ENCODE measurements at regions not wholly inside any gene's neighbourhood (a gene's known extent, or its start where the extent isn't known, plus 50 kb on each side); places are given as distances from the start of the nearest gene placed in this dataset.

DNA sequence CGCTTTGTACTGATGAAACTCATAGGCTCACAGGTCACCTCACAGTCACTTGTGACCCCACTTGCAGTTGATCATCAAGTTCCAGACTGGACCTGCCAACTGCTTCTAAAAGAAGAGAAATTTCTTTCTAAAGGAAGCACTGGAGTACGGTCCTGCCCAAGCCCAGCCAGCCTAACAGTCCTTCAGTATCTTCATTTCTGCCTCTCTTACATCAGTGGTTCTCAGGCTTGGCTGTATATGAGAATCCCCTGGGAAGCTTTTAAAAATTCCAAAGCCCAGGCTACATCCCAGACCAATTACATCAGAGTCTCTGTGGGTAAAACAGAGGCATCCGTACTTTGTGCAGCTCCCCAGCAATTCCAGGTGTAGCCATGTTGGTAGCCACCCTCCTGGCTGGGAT is 282.1 kb downstream of the NFIB start:
- no peak for DNase-seq (ENCODE audit: low spot score)

DNA sequence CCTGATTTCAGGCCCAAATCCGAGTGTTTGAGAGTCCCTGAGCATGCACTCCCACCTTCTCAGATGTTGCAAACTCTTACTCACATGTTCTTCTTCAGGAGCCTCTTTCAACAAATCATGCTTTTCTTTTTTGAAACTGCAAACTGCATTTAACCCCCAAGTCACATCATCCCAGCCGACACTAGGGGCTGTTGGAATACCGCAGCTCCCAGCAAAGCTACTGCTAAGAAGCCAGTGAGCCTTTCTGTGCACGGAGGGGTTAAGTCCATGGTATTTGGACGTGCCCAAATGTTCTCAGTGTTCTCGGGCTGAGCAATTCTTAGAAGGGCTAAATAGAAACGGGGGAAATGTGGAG is 282.9 kb downstream of the NFIB start:
- DNase-seq (ENCODE audit: low spot score) = no peak

DNA sequence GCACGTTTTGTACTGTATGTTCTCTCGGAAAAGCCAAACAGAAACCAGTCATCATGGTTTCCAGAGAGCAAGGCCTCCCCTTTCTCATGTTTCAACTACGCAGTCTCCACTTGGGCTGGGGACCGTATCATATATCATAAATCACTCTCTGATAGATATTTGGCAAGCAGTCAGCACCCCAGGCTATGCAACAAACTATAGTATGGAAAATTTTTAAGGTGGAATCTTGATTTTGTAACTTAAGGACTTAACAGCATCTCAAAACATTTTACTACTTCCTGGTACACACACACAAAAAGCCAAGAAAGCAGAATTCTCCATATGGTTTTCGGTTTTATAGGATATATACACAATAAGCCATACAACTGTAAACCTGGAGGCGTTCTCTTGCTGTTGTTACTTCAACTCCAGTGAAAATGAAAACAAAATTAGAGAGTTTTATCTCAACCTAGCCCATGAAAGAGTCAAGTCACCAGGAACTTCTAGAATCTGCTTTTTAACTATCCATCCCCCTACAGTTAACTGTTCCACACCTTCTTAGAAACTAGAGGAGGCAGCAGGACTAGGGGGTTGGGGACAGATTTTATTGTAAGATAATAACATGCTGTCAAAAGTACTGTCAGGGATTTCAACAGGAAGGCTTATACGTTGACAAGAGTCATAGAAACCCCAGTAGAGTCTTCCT is 283.4 kb downstream of the NFIB start:
- no peak for DNase-seq (ENCODE audit: low spot score)

DNA sequence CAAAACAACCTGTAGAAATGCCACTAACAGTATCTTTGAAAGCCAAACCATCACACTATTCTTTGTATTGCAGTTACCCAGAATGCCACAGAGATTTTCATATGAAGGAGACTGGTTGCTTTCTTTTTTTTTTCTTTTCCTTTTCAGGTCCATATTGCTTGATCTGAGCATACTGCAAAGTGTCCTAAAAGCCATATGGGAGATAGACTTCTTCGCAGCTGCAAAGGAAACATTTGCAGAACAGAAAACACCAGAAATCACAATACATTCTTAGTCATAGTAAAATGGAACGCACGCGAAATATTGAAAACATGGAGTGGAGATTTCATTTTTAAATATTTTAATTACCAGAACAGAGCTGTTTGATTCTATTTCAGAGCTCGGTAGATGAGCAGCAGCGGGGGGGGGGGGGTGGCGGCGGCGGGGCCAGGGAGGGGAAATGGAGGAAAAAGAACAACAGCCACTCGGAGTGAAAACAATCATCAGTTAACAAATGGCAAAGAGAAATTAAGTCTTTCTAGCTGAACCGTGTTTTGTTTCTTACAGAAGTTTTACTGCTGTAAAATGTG is 284.1 kb downstream of the NFIB start:
- no peak for DNase-seq (ENCODE audit: low spot score)

DNA sequence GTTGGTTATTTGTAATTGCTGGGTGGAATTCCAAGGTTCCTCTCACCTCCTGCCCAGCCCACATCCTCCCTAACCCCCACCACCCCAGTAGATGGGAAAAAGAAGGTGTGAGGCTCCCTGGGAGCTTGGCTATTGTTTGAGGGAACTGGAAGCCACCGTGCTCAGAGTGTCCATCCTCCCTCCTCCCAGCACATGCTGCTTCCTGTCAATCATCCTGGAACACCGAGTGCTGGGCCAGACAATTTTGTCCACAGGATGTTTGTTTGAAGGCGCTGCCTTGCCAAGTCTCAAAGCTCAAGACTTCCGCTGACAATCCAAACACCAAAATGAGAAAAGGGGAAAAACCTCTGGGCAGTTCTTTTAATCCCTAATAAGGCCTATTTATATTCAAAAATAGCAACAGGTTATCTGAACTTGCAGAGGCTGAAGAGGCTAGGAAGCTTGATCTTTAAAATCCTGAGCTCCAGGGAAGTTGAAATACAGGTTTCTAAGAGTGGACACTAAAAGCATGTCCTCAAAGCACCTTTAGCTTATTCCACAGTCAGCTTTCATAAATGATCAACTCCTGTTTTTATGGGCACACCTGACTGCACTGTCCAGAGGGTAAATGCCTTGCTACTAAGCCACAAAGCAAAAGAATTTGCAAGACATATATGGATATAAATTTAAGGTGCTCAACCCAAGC is 286.7 kb downstream of the NFIB start:
- DNase-seq (ENCODE audit: low spot score) = no peak

DNA sequence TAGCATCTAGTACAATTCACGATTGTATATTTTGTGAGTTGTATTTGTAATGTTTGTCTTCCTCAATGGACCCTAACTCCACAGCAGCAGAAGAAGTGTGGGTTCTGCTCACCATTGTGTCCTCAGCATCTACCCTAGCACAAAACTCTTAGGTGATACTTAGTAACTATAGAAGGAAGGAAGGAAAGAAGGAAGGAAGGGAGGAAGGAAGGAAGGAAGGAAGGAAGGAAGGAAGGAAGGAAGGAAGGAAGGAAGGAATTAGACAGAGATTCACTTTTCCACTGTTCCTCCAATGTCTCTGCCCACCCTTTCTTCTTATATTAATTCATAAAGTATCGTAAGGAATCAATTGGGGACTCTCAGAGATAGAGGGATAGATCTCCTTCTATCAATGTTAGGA is 288.2 kb downstream of the NFIB start:
- DNase-seq (ENCODE audit: low spot score) = no peak

DNA sequence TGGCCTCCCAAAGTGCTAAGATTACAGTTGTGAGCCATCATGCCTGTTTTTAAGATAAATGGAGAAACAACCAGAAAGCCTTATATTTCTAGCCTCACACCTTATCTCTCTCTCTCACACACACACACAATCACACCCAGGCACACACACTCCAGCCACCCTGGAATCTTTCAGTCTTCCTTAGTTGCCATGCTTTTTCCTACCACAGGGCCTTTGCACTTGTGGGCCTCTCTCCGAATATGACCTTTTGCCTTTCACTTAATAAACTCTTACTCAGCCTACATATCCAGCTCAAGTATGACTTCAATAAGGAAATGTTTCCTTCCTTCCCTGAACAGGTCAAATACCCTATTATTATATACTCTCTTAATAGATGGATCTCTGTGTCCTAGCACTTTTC is 290.7 kb downstream of the NFIB start:
- DNase-seq (ENCODE audit: low spot score) = no peak

DNA sequence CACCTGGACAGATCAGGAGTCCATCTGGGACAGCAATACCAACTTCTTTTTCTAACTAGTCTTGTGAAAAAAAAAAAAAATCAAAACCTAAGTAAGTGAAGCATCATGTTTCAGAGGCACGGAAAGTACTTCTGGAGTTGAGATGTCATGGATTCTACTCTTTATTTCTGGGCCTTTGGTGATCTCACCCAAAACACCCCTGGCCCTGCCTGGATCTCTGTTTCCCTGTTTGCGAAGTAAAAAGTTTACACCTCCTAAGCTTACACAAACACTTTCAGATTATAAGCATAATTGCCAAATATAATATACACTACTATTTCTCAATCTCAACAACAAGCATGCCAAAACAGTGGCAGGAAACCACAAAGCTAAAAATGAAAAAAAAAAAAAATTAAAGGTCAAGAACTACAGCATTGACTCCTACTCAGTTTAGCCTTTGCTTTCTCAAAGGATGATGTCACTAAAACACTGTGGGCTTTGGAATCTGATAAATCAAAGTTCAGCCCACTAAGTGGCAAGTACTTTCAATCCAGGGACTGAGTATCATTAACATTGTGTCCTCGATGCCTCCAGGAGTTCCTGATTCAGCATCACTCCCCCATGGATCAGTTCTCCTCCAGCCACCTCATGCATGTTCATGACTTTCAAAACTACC is 291.9 kb downstream of the NFIB start:
- no peak for DNase-seq (ENCODE audit: low spot score)

DNA sequence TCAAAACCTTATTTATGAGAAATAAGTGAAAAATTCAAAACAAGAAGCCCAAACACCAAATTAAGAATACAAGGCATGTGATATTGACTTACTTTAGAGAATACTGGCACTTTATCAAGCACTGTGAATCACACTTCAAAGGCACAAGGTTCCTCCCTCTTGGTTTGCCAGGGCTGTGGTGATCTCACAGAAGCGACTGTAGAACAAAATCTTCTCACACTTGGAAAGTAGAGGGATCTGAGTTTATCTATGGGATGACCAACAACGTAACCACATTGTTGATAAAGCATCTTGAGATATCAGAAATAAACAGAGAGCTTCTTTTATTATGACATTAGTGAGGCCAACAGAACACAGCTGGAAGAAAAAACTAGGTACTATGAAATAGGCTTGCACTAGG is 295.9 kb downstream of the NFIB start:
- DNase-seq (ENCODE audit: low spot score) = no peak

DNA sequence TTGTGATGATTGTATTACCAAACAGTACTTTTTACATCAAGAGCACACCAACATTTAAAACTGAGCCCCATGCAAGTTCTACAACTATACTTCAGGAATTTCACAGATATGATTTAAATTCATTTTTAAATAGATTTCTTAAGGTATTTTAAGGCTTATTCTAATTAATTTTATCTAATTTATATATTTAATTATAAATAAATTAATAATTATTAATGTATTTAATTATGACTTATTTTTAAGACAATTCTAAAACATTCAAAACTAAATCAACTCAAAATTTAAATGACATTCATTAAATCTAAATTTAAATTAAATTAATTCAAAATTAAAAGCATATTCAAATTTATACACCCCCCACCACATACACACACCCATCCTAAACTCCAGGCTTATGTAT is 299.2 kb downstream of the NFIB start:
- DNase-seq (ENCODE audit: low spot score) = no peak

DNA sequence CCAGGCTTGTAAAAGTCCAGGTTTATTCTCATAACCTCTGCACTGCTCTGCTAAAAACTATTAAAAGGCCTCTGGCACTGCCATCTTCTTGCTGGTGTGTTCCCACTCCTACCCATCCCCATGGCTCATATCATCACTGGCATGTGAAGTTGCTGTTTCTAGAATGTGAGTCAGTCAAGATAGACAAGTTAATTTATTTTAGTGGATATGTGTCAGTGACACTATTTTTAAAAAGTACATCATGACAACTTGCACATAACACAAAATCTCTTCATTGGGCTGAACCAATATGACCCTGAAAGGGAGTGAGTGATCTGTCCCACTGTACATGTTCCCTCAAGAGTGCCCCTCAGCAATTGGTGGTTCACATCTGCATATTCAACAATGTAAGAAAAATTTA is 299.7 kb downstream of the NFIB start:
- no peak for DNase-seq (ENCODE audit: low spot score)

DNA sequence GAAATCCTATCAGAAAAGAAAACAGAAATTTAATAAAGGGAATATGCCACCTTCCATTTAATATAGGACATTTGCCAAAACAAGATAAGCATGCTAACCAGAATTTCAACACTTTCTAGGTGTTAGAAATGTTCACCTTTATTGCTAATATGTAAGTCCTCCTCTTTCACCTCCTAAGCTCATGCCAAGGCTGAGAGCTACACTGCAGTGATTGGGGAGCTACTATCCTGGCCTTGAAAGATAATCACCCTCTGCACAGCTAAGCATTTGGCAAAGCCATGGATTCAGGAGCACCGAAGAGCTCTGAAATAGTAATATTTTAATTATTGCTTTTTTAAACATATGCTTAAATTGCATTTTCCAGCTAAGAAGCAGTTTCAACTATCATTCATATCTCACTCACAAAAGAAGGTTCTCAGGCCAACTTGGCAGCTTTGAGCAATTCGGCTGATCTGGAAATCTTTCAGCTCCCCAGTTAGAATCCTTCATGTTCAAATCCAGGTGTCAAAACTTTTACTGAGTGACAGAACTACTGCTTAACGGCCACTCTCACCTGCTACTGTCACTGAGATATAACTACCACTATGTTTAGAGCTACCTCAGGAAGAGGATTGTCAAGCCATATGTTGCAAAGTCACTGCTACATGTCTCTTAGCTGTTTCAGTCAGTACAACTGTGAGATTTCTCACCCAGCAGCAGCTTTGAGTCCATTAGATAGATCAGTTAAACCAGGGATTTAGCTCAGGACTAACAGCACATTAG is 302.0 kb downstream of the NFIB start:
- DNase-seq (ENCODE audit: low spot score) = no peak

DNA sequence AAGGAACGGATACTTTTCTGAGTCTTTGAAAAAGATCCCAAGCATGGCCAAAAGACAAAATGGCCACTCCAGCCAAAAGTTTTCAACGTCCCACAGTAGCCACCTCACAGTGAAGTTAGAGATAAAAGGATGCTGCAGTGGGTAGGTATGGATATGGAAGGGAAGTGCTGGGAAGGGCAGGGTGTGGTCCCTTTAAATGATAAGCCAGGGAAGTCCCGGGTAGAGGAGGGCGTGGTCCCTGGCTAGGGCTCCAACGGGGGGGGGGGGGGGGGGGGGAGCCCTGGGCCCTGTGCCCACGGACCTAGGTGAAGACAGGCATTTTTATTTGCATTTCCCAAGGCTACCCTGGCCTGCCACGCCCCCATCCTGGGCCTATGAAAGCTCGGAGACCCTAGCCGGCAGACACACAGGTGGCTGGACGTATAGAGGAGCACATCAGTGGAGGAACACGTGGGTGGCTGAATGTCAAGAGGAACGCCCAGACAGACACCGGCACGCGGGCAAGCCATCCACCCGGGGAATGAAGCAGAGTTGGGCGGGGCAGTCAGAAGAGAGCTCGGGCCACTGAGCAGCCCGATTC is 306.7 kb downstream of the NFIB start:
- no peak for DNase-seq (ENCODE audit: low spot score)

DNA sequence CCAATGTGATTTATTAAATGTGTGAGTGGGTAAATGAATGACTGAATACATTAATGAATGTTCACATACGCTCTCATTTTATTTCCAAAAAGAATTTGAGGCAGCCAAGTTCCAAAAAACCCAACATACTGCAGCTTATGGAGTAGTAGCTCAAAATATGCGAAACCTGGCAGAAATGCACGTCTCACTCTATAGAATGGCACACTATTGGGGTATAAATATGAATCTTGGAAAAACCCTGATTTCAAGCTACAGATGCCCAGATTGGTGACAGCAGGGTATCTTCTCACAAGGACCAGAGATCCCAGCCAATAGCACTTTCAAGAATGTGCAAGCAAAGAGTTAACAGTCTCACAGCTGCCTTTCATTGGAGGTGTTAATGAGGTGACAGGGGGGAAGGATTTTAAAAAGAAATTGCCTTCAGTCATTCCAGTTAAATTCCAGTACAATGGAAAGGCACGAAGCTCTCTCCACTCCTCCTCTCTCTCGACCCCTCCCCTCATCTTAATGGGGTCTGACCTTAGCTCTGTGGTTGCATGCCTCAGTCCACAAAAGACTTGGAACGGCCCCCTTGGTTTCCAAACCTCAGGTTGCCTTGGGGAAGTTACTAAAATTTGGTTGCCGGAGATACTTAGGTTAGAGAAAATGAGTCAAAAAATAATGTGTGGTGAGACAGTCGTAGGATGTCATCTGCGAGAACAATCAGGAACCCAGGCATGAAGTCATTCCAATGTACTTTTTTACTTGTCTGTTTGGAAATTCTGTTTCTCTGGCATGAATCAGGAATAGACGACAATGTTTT is 307.4 kb downstream of the NFIB start:
- no peak for DNase-seq (ENCODE audit: low spot score)

DNA sequence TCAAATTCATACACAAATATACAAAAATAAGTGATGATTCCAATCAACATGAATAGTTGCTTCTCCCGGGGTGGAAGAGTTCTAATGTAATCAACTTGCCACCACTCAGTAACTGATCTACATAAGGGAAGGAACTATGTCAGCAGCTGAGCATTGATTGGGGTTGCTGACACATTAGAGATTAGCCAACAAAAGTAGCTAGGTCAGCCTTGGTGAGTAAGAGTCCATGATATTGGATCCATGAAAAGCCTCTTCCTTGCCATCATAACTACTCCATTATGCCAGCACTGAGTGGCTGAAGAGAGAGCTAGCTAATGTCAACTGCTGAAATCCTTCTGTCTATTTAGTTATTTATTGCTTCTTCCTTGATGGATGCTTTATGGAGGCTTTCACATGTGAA is 309.8 kb downstream of the NFIB start:
- DNase-seq (ENCODE audit: low spot score) = no peak

DNA sequence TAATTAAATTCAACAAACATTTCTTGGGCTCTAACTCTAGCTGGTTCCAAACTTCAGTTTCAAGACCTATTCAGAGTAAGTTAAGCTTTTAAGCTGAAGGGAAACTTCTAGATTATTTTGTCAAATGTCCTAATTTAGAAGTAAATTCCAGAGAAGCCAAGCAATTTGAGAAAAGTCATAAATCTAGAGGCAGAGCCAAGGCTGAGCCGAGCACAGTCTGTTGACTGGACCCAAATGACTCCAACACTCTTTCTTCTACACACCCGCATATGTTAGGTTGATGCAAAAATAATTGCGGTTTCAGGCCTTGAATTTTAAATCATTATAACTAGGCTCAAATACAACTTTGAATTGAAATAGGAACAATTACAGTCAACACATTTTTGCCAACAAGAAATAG is 319.7 kb downstream of the NFIB start:
- DNase-seq (ENCODE audit: low spot score) = no peak

DNA sequence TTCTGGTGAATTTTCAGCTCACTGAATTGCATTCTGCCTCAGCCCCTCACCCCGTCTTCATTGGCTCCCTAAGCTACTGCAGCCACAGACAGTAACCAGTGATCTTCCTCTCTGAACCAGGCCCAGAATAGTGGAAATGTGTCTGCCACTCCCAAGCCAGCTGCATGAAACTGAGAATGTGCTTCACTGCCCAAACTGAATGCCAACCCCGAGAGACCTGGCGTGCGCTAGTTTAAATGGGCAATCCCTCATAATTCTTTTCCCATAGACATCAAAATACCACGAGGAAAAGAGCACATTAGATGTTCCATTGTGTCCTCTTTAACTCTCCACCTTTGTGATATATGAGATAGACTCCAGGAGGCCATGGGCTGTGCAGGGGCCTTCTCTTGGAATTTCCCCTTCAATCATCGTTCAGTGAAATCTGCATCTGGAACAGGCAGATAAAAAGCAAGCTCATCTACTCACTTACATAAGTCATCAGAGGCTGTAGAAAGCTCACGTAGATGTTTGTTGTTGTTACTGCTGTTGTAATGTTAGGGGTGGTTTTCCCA is 320.2 kb downstream of the NFIB start:
- DNase-seq (ENCODE audit: low spot score) = no peak

DNA sequence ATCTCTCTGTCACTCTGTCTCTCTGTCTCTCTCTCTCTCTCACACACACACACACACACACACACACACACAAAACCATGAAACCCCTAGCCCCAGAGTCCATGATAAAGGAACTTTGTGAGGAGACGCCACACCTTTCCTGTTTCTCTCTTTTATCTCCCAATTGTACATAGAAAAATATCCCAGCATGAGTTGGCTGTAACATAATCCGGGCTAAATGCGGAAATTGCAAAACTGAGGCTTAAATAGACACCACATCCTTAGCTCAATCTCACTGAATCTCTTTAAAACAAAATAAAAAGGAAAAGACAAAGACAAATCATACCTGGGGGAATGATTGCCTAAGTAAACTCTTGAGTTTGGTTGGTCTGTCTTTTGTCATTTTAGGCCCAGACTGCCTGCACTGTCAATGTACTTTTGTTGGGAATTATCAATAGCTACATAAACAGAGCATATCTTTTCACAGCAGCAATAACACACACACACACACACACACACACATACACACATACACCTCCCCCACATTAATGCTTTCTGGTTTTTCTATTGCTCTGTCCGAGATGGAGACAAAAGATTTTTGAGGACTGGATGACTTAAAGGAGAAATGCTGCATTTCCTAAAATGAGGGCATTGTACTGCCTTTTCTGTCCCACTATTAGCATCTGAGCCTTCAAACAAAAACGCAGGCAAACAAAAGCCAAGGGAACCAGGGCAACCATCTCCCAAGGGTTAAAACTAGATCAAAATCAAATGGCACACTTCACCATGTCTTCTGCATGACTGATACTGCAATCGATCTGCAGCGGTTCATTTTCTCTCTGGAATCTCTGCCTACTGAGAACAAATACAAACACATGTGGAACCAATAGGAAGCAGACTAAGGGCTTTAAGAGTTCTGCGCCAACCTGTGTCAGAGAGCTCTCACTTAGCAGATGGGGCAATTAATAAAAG is 321.5 kb downstream of the NFIB start:
- no peak for DNase-seq (ENCODE audit: low spot score)

DNA sequence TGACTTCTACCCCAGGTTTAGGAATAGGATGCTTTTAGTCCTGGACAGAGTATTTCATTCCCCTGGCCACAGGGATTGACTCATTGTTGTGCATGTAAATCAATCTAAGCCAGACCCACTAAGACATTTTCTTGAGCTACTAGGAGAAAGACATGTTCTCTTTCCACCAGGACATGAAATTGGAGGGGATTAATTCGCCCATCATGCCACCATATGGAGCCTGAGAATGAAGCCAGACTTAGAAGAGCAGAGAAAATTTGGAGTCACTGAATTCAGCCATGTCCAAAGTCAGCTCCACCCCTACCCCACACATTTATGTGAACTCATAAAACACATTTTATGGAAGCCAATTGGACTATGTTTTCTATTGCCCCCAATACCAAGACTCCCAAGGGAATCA is 322.5 kb downstream of the NFIB start:
- DNase-seq (ENCODE audit: low spot score) = no peak

DNA sequence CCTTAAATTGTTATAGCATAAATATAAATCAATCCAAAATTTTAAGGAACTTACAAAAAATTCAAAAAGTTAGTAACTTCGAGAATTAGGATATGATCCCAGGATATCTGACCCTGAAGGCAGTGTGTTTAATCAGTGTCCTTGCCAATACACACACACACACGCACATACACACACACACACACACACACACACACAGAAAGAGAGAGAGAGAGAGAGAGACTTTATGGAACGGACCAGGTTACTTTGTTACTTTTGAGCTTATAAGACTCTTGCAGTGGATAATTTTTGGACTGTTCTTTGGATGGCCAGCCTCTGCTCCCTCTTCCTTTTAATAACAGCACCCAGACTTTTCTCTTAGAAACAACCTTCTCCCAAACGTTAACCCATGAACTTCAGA is 322.9 kb downstream of the NFIB start:
- no peak for DNase-seq (ENCODE audit: low spot score)
